Activated naive CD4-positive, alpha-beta T cell treated with anti-CD3 and anti-CD28 coated beads, Interleukin-2, amount 50 U/mL, for 24 hours (primary cell): ENCODE measurements at regions not wholly inside any gene's neighbourhood (a gene's known extent, or its start where the extent isn't known, plus 50 kb on each side); places are given as distances from the start of the nearest gene placed in this dataset.

Source experiments
- H3K27ac Mint-ChIP-seq: one replicate; pipeline ENCODE4 v1.8.0; 2021; ENCODE audit warnings: mild to moderate bottlenecking, mixed read lengths
- H3K27me3 Mint-ChIP-seq: one replicate; pipeline ENCODE4 v1.8.0; 2021; ENCODE audit warnings: mixed read lengths
- H3K36me3 Mint-ChIP-seq: one replicate; pipeline ENCODE4 v1.8.0; 2021; ENCODE audit warnings: mixed read lengths
- H3K4me1 Mint-ChIP-seq: one replicate; pipeline ENCODE4 v1.8.0; 2021; ENCODE audit warnings: mixed read lengths
- H3K4me3 Mint-ChIP-seq: one replicate; pipeline ENCODE4 v1.8.0; 2021; ENCODE audit warnings: mild to moderate bottlenecking, mixed read lengths
- H3K9me3 Mint-ChIP-seq: one replicate; pipeline ENCODE4 v1.8.0; 2021; ENCODE audit warnings: mixed read lengths

GRCh38 chr3:181455276-181455675 lies 256.4 kb upstream of the SOX2 start:
- Mint-ChIP-seq H3K36me3 (no peaks in the 10 kb centered on the region), H3K4me3 (no peak overlapping the region), H3K4me1 (no peaks in the 10 kb centered on the region), H3K27me3 (no peaks in the 10 kb centered on the region), H3K27ac (no peak overlapping the region), H3K9me3 (no peaks in the 10 kb centered on the region)

- Mint-ChIP-seq H3K27ac (no peak overlapping the region), H3K4me1 (no peaks in the 10 kb centered on the region), H3K27me3 (no peaks in the 10 kb centered on the region), H3K9me3 (no peaks in the 10 kb centered on the region), H3K4me3 (no peak overlapping the region), H3K36me3 (no peaks in the 10 kb centered on the region)
Observed at GRCh38 chr3:181454451-181455027, 257.2 kb upstream of the SOX2 start.

GRCh38 chr3:181446741-181447140 lies 265.0 kb upstream of the SOX2 start:
- Mint-ChIP-seq H3K4me1 (no peaks in the 10 kb centered on the region), H3K27me3 (no peaks in the 10 kb centered on the region), H3K36me3 (no peaks in the 10 kb centered on the region), H3K27ac (no peak overlapping the region), H3K4me3 (no peak overlapping the region), H3K9me3 (no peaks in the 10 kb centered on the region)

- Mint-ChIP-seq H3K36me3 (no peaks in the 10 kb centered on the region), H3K27ac (no peak overlapping the region)
Observed at GRCh38 chr3:181442066-181442465, 269.7 kb upstream of the SOX2 start.

GRCh38 chr3:181432992-181433391 lies 278.7 kb upstream of the SOX2 start:
- Mint-ChIP-seq H3K4me1 (no peaks in the 10 kb centered on the region), H3K27ac (no peak overlapping the region), H3K4me3 (no peak overlapping the region), H3K9me3 (peaks cover 11% of the 10 kb centered on the region), H3K36me3 (no peaks in the 10 kb centered on the region), H3K27me3 (no peaks in the 10 kb centered on the region)

More at GRCh38 chr3:181442066-181442465, 269.7 kb upstream of the SOX2 start:
- Mint-ChIP-seq H3K27me3 (no peaks in the 10 kb centered on the region), H3K4me3 (no peak overlapping the region), H3K4me1 (no peaks in the 10 kb centered on the region), H3K9me3 (peaks cover 4% of the 10 kb centered on the region)

GRCh38 chr3:181431748-181432147 lies 280.0 kb upstream of the SOX2 start:
- Mint-ChIP-seq H3K9me3 (peaks cover 16% of the 10 kb centered on the region), H3K36me3 (no peaks in the 10 kb centered on the region), H3K4me1 (no peaks in the 10 kb centered on the region), H3K4me3 (no peak overlapping the region), H3K27me3 (no peaks in the 10 kb centered on the region), H3K27ac (no peak overlapping the region)

GRCh38 chr3:181425074-181425473 lies 286.7 kb upstream of the SOX2 start:
- H3K9me3 Mint-ChIP-seq: peaks cover 16% of the 10 kb centered on the region
- H3K4me3 Mint-ChIP-seq: no peak overlapping the region
- H3K27ac Mint-ChIP-seq: no peak overlapping the region
- no peaks in the 10 kb centered on the region for H3K36me3 Mint-ChIP-seq
- H3K27me3 Mint-ChIP-seq: peaks cover 2% of the 10 kb centered on the region
- H3K4me1 Mint-ChIP-seq: no peaks in the 10 kb centered on the region

- Mint-ChIP-seq H3K4me3 (no peak overlapping the region), H3K36me3 (no peaks in the 10 kb centered on the region), H3K9me3 (no peaks in the 10 kb centered on the region), H3K4me1 (no peaks in the 10 kb centered on the region), H3K27me3 (peaks cover 2% of the 10 kb centered on the region), H3K27ac (no peak overlapping the region)
Observed at GRCh38 chr3:181418233-181418632, 293.5 kb upstream of the SOX2 start.

- H3K27ac Mint-ChIP-seq: no peak overlapping the region
Observed at GRCh38 chr3:181417748-181418147, 294.0 kb upstream of the SOX2 start.

GRCh38 chr3:181410870-181411269 lies 300.9 kb upstream of the SOX2 start:
- Mint-ChIP-seq H3K36me3 (no peaks in the 10 kb centered on the region), H3K9me3 (no peaks in the 10 kb centered on the region), H3K4me3 (no peak overlapping the region), H3K4me1 (no peaks in the 10 kb centered on the region), H3K27ac (no peak overlapping the region), H3K27me3 (no peaks in the 10 kb centered on the region)

More at GRCh38 chr3:181417748-181418147, 294.0 kb upstream of the SOX2 start:
- Mint-ChIP-seq H3K4me1 (no peaks in the 10 kb centered on the region), H3K9me3 (no peaks in the 10 kb centered on the region), H3K4me3 (no peak overlapping the region), H3K36me3 (no peaks in the 10 kb centered on the region), H3K27me3 (peaks cover 2% of the 10 kb centered on the region)

- H3K9me3 Mint-ChIP-seq: peaks cover 18% of the 10 kb centered on the region
- H3K27ac Mint-ChIP-seq: no peak overlapping the region
- no peak overlapping the region for H3K4me3 Mint-ChIP-seq
- H3K27me3 Mint-ChIP-seq: no peaks in the 10 kb centered on the region
- H3K36me3 Mint-ChIP-seq: no peaks in the 10 kb centered on the region
- no peaks in the 10 kb centered on the region for H3K4me1 Mint-ChIP-seq
Observed at GRCh38 chr3:181403876-181404660, 307.7 kb upstream of the SOX2 start.

- no peak overlapping the region for H3K27ac Mint-ChIP-seq
- H3K4me1 Mint-ChIP-seq: no peaks in the 10 kb centered on the region
- no peaks in the 10 kb centered on the region for H3K27me3 Mint-ChIP-seq
- H3K9me3 Mint-ChIP-seq: peaks cover 18% of the 10 kb centered on the region
- H3K4me3 Mint-ChIP-seq: no peak overlapping the region
- no peaks in the 10 kb centered on the region for H3K36me3 Mint-ChIP-seq
Observed at GRCh38 chr3:181402347-181402746, 309.4 kb upstream of the SOX2 start.

GRCh38 chr3:181384970-181385369 lies 326.8 kb upstream of the SOX2 start:
- H3K4me1 Mint-ChIP-seq: no peaks in the 10 kb centered on the region
- H3K36me3 Mint-ChIP-seq: no peaks in the 10 kb centered on the region
- peaks cover 8% of the 10 kb centered on the region for H3K9me3 Mint-ChIP-seq
- no peaks in the 10 kb centered on the region for H3K27me3 Mint-ChIP-seq
- no peak overlapping the region for H3K27ac Mint-ChIP-seq
- H3K4me3 Mint-ChIP-seq: no peak overlapping the region

- no peak overlapping the region for H3K4me3 Mint-ChIP-seq
- peaks cover 8% of the 10 kb centered on the region for H3K9me3 Mint-ChIP-seq
- H3K4me1 Mint-ChIP-seq: no peaks in the 10 kb centered on the region
- no peaks in the 10 kb centered on the region for H3K36me3 Mint-ChIP-seq
- no peaks in the 10 kb centered on the region for H3K27me3 Mint-ChIP-seq
- H3K27ac Mint-ChIP-seq: no peak overlapping the region
Observed at GRCh38 chr3:181383760-181384159, 328.0 kb upstream of the SOX2 start.

- H3K36me3 Mint-ChIP-seq: no peaks in the 10 kb centered on the region
- no peaks in the 10 kb centered on the region for H3K27me3 Mint-ChIP-seq
- H3K27ac Mint-ChIP-seq: no peak overlapping the region
- no peaks in the 10 kb centered on the region for H3K4me1 Mint-ChIP-seq
- no peak overlapping the region for H3K4me3 Mint-ChIP-seq
- peaks cover 8% of the 10 kb centered on the region for H3K9me3 Mint-ChIP-seq
Observed at GRCh38 chr3:181383201-181383600, 328.5 kb upstream of the SOX2 start.

GRCh38 chr3:181382656-181383055 lies 329.1 kb upstream of the SOX2 start:
- Mint-ChIP-seq H3K36me3 (no peaks in the 10 kb centered on the region), H3K4me1 (no peaks in the 10 kb centered on the region), H3K27me3 (no peaks in the 10 kb centered on the region), H3K4me3 (no peak overlapping the region), H3K9me3 (peaks cover 8% of the 10 kb centered on the region), H3K27ac (no peak overlapping the region)
